ENCODE measurements at regions not wholly inside any gene's neighbourhood (a gene's known extent, or its start where the extent isn't known, plus 50 kb on each side); places are given as distances from the start of the nearest gene placed in this dataset.

GRCh38 chr2:14828968-14829367, 196.5 kb downstream of the LRATD1 start:
- no peak for TF ChIP-seq CTCF (IDR thresholded peaks at IDR 0.05)
- no peak for TF ChIP-seq POLR2A (IDR thresholded peaks at IDR 0.05)

Data from ovary (tissue), 3 donors.